Caco-2 (cell line): ENCODE measurements at regions not wholly inside any gene's neighbourhood (a gene's known extent, or its start where the extent isn't known, plus 50 kb on each side); places are given as distances from the start of the nearest gene placed in this dataset.
"Not testable (repeated sequence)": the region's sequence is repeated elsewhere in the genome, so short reads cannot be mapped to it uniquely, and the experiment has no call there.

Experiments used
- BruUV-seq: library from RNA; stranded (reverse); fragments of 400-500 nt; replicated peaks from 2 replicates; lab custom pipeline; 2021; lab: Mats Ljungman, UMichigan
- CTCF ChIA-PET: fragments of 300-600 bp; sonication (Branson Sonifier 250); formaldehyde crosslinking; loops from one replicate; lab custom pipeline; 2022; ENCODE audit warnings: antibody characterized with exemption; lab: Charles Lee
- POLR2A ChIA-PET: fragments of 300-600 bp; sonication (Branson Sonifier 250); formaldehyde crosslinking; loops from one replicate; lab custom pipeline; 2022; ENCODE audit warnings: antibody characterized with exemption; lab: Charles Lee
- DNase-seq, 2 experiments: peaks; one replicate each; pipeline versions ENCODE4 v3.0.0 to v3.0.0-alpha.2; 2020 to 2022
- H3K27me3 ChIP-seq: replicated peaks from 2 replicates; pipeline ENCODE4 v1.6.0; 2011; ENCODE audit warnings: low read length; ENCODE audit not compliant: control insufficient read depth, insufficient read depth
- H3K36me3 ChIP-seq: 2 replicates; pipeline ENCODE4 v1.5.1; 2011; ENCODE audit warnings: low read length; ENCODE audit not compliant: control insufficient read depth, insufficient read depth
- H3K4me1 ChIP-seq: fragments of 250-450 bp; sonication (Bioruptor Pico); 2 replicates; pipeline ENCODE4 v1.5.1; 2020; ENCODE audit warnings: mild to moderate bottlenecking
- H3K4me3 ChIP-seq: 2 replicates; pipeline ENCODE4 v1.5.1; 2011; ENCODE audit warnings: low read depth, mild to moderate bottlenecking, control low read depth, low read length
- H3K9me3 ChIP-seq: fragments of 250-450 bp; sonication (Bioruptor Pico); 2 replicates; pipeline ENCODE4 v1.5.1; 2020; ENCODE audit warnings: mild to moderate bottlenecking, moderate library complexity
- H3K27ac Mint-ChIP-seq: one replicate; pipeline ENCODE4 v1.8.0; 2022; ENCODE audit warnings: mixed read lengths; ENCODE audit not compliant: unreplicated experiment
- H3K27me3 Mint-ChIP-seq: one replicate; pipeline ENCODE4 v1.8.0; 2022; ENCODE audit warnings: mixed read lengths; ENCODE audit not compliant: insufficient read depth, unreplicated experiment
- H3K36me3 Mint-ChIP-seq: one replicate; pipeline ENCODE4 v1.8.0; 2022; ENCODE audit warnings: mild to moderate bottlenecking, mixed read lengths; ENCODE audit not compliant: insufficient read depth, unreplicated experiment
- H3K4me1 Mint-ChIP-seq: one replicate; pipeline ENCODE4 v1.8.0; 2022; ENCODE audit warnings: low read depth, mixed read lengths; ENCODE audit not compliant: unreplicated experiment
- H3K4me3 Mint-ChIP-seq: one replicate; pipeline ENCODE4 v1.8.0; 2022; ENCODE audit warnings: mild to moderate bottlenecking, moderate library complexity, mixed read lengths; ENCODE audit not compliant: unreplicated experiment
- H3K9me3 Mint-ChIP-seq: one replicate; pipeline ENCODE4 v1.8.0; 2022; ENCODE audit warnings: mixed read lengths; ENCODE audit not compliant: unreplicated experiment
- intact Hi-C: fragments of 100-400 bp; cut with micrococcal nuclease; formaldehyde crosslinking; loops from one replicate; pipeline ENCODE4 v1.10.0; 2022; ENCODE audit not compliant: unreplicated experiment
- TF ChIP-seq, protein P1 (sequence below), 2 experiments: fragments of 200-600 bp in 1 of 2; IDR thresholded peaks; 1 replicate in 1 of 2; 2 replicates in 1 of 2; pipeline versions ENCODE4 v1.5.1 to v1.8.0; 2011 to 2022; ENCODE audit warnings: antibody characterized with exemption in 1 of 2, control low read depth in 1 of 2, inconsistent platforms in 1 of 2, low read depth in 1 of 2, low read length in 1 of 2, mild to moderate bottlenecking in 1 of 2, moderate library complexity in 1 of 2; ENCODE audit not compliant: insufficient read depth in 1 of 2, severe bottlenecking in 1 of 2, unreplicated experiment in 1 of 2

DNA sequence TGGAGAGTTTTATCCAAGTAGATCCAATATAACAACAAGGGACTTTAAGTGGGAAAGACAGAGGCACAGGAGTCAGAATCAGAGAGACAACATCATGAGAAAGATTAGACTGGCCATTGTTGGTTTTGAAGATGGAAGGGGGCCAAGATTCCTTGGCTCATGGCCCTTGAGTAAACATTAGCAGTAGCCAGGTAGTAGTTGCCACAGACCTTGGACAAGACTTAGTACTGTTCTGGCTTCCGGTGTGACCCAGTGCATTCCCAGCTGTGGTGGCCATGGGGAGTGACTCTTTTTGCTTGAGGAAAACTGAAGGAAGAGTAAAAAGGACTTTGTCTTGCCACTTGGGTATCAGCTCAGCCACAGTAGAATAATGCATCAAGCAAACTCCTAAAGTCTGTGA lies 462.2 kb upstream of the CPXCR1 start:
- H3K27me3 ChIP-seq: no peaks in the 10 kb centered on the region
- intact Hi-C loops: no loop called here
- Mint-ChIP-seq H3K36me3 (no peaks in the 10 kb centered on the region), H3K27me3 (no peaks in the 10 kb centered on the region), H3K4me1 (no peaks in the 10 kb centered on the region), H3K4me3 (no peak overlapping the region), H3K27ac (no peak overlapping the region), H3K9me3 (no peaks in the 10 kb centered on the region)
- no peaks in the 10 kb centered on the region for H3K4me1 ChIP-seq
- ChIA-PET POLR2A (no interaction called here), CTCF (no interaction called here)
- no peaks in the 10 kb centered on the region for H3K36me3 ChIP-seq
- TF ChIP-seq, protein P1, sequence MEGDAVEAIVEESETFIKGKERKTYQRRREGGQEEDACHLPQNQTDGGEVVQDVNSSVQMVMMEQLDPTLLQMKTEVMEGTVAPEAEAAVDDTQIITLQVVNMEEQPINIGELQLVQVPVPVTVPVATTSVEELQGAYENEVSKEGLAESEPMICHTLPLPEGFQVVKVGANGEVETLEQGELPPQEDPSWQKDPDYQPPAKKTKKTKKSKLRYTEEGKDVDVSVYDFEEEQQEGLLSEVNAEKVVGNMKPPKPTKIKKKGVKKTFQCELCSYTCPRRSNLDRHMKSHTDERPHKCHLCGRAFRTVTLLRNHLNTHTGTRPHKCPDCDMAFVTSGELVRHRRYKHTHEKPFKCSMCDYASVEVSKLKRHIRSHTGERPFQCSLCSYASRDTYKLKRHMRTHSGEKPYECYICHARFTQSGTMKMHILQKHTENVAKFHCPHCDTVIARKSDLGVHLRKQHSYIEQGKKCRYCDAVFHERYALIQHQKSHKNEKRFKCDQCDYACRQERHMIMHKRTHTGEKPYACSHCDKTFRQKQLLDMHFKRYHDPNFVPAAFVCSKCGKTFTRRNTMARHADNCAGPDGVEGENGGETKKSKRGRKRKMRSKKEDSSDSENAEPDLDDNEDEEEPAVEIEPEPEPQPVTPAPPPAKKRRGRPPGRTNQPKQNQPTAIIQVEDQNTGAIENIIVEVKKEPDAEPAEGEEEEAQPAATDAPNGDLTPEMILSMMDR (IDR thresholded peaks at IDR 0.05; ENCODE audit: insufficient read depth in 1 of 2, low read depth in 1 of 2, low read length in 1 of 2, severe bottlenecking in 1 of 2, unreplicated experiment in 1 of 2): no peak
- no peaks in the 10 kb centered on the region for H3K9me3 ChIP-seq
- no TSS peak for BruUV-seq
- no peak overlapping the region for H3K4me3 ChIP-seq
- DNase-seq: no peak

DNA sequence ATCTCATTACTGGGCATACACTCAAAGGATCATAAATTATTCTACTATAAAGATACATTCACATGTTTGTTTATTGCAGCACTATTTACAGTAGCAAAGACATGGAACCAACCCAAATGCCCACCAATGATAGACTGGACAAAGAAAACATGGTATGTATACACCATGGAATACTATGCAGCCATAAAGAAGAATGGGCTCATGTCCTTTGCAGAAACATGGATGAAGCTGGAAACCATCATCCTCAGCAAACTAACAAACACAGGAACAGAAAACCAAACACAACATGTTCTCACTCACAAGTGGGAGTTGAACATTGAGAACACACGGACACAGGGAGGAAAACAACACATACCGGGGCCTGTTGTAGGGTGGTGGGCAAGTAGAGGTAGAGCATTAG lies 433.1 kb upstream of the CPXCR1 start:
- H3K27me3 ChIP-seq, H3K4me1 ChIP-seq, H3K4me1 Mint-ChIP-seq, H3K9me3 ChIP-seq, H3K27ac Mint-ChIP-seq, BruUV-seq, H3K27me3 Mint-ChIP-seq, DNase-seq, intact Hi-C loops, H3K36me3 Mint-ChIP-seq, H3K9me3 Mint-ChIP-seq, CTCF ChIA-PET, H3K36me3 ChIP-seq, H3K4me3 Mint-ChIP-seq, H3K4me3 ChIP-seq, POLR2A ChIA-PET: not testable (repeated sequence)

DNA sequence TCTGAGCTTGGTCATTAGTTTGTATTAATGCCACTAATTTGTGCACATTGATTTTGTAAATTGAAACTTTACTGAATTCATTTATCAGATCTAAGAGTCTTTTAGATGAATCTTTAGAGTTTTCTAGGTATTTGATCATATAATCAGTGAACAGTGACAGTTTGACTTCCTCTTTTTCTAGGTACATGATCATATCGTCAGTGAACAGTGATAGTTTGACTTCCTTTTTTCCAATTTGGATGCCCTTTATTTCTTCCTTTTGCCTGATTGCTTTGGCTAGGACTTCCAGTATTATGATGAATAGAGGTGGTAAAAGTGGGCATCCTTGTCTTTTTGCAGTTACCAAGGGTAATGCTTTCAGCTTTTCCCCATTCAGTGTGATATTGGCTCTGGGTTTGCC lies 421.4 kb upstream of the CPXCR1 start:
- no peak overlapping the region for H3K4me3 Mint-ChIP-seq
- ChIA-PET POLR2A (no interaction called here), CTCF (no interaction called here)
- TF ChIP-seq, protein P1 (IDR thresholded peaks at IDR 0.05; ENCODE audit: insufficient read depth in 1 of 2, low read depth in 1 of 2, low read length in 1 of 2, severe bottlenecking in 1 of 2, unreplicated experiment in 1 of 2): no peak
- H3K36me3 ChIP-seq: no peaks in the 10 kb centered on the region
- no peaks in the 10 kb centered on the region for H3K4me1 ChIP-seq
- intact Hi-C loops: no loop called here
- no peaks in the 10 kb centered on the region for H3K27me3 ChIP-seq
- no peaks in the 10 kb centered on the region for H3K9me3 Mint-ChIP-seq
- no peak overlapping the region for H3K27ac Mint-ChIP-seq
- H3K27me3 Mint-ChIP-seq: no peaks in the 10 kb centered on the region
- DNase-seq: no peak
- no peaks in the 10 kb centered on the region for H3K36me3 Mint-ChIP-seq
- no peaks in the 10 kb centered on the region for H3K4me1 Mint-ChIP-seq
- H3K9me3 ChIP-seq: no peaks in the 10 kb centered on the region
- H3K4me3 ChIP-seq: no peak overlapping the region
- no TSS peak for BruUV-seq

DNA sequence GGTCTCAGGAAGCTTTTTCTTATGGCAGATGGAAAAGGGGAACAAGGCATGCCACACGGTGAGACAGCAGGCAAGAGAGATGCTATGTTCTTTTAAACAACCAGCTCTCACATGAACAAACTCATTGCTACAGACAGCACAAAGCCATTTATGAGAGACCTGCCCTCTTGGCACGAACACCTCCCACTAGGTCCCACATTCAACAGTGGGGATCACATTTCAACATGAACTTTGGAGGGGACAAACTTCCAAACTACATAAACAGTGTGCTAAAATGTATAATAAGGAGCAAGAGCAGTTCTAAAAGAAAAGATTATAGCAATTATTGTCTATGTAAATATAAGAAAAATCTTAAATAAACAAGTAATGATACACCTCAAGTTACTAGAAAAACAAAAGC lies 391.8 kb upstream of the CPXCR1 start:
- CTCF ChIA-PET: no interaction called here
- TF ChIP-seq, protein P1 (IDR thresholded peaks at IDR 0.05; ENCODE audit: insufficient read depth in 1 of 2, low read depth in 1 of 2, low read length in 1 of 2, severe bottlenecking in 1 of 2, unreplicated experiment in 1 of 2): no peak
- BruUV-seq: no TSS peak

More for the DNA sequence above, 391.8 kb upstream of the CPXCR1 start:
- Histone ChIP-seq H3K4me3 (no peak overlapping the region), H3K36me3 (no peaks in the 10 kb centered on the region), H3K9me3 (no peaks in the 10 kb centered on the region), H3K4me1 (no peaks in the 10 kb centered on the region), H3K27me3 (no peaks in the 10 kb centered on the region)
- Mint-ChIP-seq H3K4me3 (no peak overlapping the region), H3K27ac (no peak overlapping the region), H3K9me3 (peaks cover 15% of the 10 kb centered on the region), H3K36me3 (no peaks in the 10 kb centered on the region), H3K27me3 (no peaks in the 10 kb centered on the region), H3K4me1 (no peaks in the 10 kb centered on the region)
- no peak for DNase-seq
- POLR2A ChIA-PET: no interaction called here
- intact Hi-C loops: no loop called here
